ENCODE measurements at regions not wholly inside any gene's neighbourhood (a gene's known extent, or its start where the extent isn't known, plus 50 kb on each side); places are given as distances from the start of the nearest gene placed in this dataset.

DNA sequence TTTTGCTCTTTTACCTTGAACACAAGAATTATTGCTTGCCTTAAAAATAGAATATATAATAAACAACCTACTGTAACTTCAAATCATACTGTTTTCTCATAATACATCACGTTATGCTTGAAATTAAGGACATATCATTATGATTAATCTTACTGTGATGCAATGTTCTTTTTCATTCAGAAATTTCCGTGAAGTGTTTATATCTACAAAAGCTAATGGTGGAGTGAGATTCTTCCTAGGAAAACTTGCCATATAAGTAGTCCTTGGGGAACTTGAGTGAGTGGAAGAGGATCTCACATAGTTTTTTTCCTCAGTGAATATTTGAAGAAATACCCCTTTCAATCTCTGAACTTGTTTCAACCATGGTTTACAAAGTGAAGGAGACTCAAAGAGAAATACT lies 498.7 kb upstream of the CBLB start:
- CTCF ChIA-PET = interaction anchor here (1.1 kb wide), 1 partner anchor 9 kb away, joined by 4 read pairs; no protein-coding TSS in a partner anchor
- no peaks in the 10 kb centered on the region for H3K27me3 Mint-ChIP-seq (ENCODE audit: insufficient read depth, unreplicated experiment)
- BruUV-seq (replicated peaks) = no TSS peak

DNA sequence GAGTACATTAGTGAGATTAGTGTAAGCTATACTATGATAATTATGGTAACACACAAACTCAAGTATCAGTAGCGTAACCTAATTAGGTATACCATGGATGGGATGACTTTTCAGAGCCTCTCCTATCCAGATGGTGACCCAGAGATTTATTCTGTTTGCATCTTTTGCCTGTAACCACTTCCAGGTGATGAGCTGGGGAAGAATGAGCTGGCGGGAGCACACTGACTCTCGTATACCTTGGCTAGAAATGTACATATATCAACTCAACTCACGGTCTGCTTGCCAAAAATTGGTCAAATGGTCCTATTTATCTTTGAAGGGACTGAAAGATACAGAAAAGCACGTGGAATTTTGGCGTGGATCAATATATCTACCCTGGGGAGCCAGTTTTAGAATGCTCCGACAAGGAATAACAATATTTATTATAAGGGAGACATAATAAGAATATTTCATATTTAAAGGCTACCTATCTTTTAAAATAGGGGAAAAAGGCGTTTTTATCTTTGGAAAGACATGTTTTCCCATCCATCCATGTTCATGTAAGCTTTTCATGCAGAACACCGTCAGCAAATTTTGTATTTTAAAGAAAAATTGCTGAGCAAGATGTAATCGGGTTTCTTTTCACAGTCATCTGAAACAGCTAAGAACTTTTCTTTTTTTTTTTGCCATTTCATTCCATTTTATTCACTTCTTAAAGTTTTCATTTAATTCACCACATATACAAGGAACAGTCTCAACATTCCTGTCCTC lies 502.6 kb upstream of the CBLB start:
- POLR2A ChIA-PET = no interaction called here
- TF ChIP-seq, protein P1, sequence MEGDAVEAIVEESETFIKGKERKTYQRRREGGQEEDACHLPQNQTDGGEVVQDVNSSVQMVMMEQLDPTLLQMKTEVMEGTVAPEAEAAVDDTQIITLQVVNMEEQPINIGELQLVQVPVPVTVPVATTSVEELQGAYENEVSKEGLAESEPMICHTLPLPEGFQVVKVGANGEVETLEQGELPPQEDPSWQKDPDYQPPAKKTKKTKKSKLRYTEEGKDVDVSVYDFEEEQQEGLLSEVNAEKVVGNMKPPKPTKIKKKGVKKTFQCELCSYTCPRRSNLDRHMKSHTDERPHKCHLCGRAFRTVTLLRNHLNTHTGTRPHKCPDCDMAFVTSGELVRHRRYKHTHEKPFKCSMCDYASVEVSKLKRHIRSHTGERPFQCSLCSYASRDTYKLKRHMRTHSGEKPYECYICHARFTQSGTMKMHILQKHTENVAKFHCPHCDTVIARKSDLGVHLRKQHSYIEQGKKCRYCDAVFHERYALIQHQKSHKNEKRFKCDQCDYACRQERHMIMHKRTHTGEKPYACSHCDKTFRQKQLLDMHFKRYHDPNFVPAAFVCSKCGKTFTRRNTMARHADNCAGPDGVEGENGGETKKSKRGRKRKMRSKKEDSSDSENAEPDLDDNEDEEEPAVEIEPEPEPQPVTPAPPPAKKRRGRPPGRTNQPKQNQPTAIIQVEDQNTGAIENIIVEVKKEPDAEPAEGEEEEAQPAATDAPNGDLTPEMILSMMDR (IDR thresholded peaks at IDR 0.05; ENCODE audit: unreplicated experiment) = no peak
- CTCF ChIA-PET = interaction anchor here (0.5 to 0.7 kb wide), 2 partner anchors 266 to 698 kb away, joined by 3 to 4 read pairs; no protein-coding TSS in a partner anchor
- BruUV-seq (replicated peaks) = no TSS peak
- H3K36me3 Mint-ChIP-seq (ENCODE audit: insufficient read depth, unreplicated experiment) = no peaks in the 10 kb centered on the region
- no peaks in the 10 kb centered on the region for H3K9me3 Mint-ChIP-seq (ENCODE audit: unreplicated experiment)
- H3K27ac Mint-ChIP-seq (ENCODE audit: low read depth, unreplicated experiment) = no peak overlapping the region
- intact Hi-C loops (cut with micrococcal nuclease) = no loop called here
- no peaks in the 10 kb centered on the region for H3K4me1 Mint-ChIP-seq (ENCODE audit: insufficient read depth, unreplicated experiment)
- H3K27me3 Mint-ChIP-seq (ENCODE audit: insufficient read depth, unreplicated experiment) = no peaks in the 10 kb centered on the region
- DNase-seq (ENCODE audit: unreplicated experiment) = no peak
- no peak overlapping the region for H3K4me3 Mint-ChIP-seq (ENCODE audit: unreplicated experiment)

More for the DNA sequence above, 498.7 kb upstream of the CBLB start:
- DNase-seq (ENCODE audit: unreplicated experiment) = no peak
- no peak overlapping the region for H3K27ac Mint-ChIP-seq (ENCODE audit: low read depth, unreplicated experiment)
- H3K4me1 Mint-ChIP-seq (ENCODE audit: insufficient read depth, unreplicated experiment) = peaks cover 8% of the 10 kb centered on the region
- TF ChIP-seq, protein P1 (IDR thresholded peaks at IDR 0.05; ENCODE audit: unreplicated experiment) = no peak
- POLR2A ChIA-PET = no interaction called here
- no peak overlapping the region for H3K4me3 Mint-ChIP-seq (ENCODE audit: unreplicated experiment)
- intact Hi-C loops (cut with micrococcal nuclease) = no loop called here
- H3K36me3 Mint-ChIP-seq (ENCODE audit: insufficient read depth, unreplicated experiment) = no peaks in the 10 kb centered on the region
- peaks cover 9% of the 10 kb centered on the region for H3K9me3 Mint-ChIP-seq (ENCODE audit: unreplicated experiment)

DNA sequence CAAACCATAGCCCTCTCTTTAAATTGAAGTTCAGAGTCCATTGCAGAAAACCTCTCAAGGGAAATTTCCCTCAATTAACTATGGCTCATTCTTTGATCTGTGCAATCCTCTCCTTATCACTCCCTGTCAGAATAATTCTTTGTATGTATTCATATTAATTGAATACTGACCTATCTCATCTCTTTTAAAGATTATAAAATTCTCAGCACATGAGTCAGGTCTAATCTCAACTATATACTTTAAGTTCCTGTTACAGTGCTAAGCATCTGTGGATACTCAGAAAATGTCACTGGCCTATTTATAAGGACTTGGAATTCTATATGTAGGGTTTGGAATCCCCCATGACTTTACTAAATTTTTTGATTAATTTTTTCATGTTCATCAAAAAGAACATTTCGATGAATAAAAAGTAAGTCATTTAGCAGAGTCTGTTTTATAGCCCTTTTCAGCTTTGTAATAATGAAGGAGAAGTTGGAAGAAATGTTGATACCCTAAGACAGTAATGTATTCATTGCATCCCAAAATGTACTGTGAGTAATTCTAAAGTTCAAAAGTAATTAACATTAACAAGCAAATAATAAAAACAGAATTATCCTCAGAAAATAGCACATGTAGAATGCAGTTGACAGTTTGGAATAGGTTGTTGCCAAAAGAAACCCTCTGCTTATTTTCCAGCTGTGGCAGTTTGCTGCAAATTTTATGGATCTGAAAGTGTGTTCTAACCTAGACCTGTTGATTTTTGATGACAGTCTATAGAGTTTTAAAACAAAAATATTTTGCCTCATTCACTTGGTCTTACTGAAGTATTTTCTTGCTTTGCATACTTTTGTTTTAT lies 503.4 kb upstream of the CBLB start:
- Mint-ChIP-seq H3K27me3 (ENCODE audit: insufficient read depth, unreplicated experiment) (no peaks in the 10 kb centered on the region), H3K4me3 (ENCODE audit: unreplicated experiment) (no peak overlapping the region), H3K9me3 (ENCODE audit: unreplicated experiment) (no peaks in the 10 kb centered on the region), H3K36me3 (ENCODE audit: insufficient read depth, unreplicated experiment) (no peaks in the 10 kb centered on the region), H3K4me1 (ENCODE audit: insufficient read depth, unreplicated experiment) (no peaks in the 10 kb centered on the region), H3K27ac (ENCODE audit: low read depth, unreplicated experiment) (no peak overlapping the region)
- CTCF ChIA-PET = interaction anchor here (0.7 kb wide), 1 partner anchor 697 kb away, joined by 3 read pairs; no protein-coding TSS in a partner anchor
- DNase-seq (ENCODE audit: unreplicated experiment) = no peak
- BruUV-seq (replicated peaks) = no TSS peak
- POLR2A ChIA-PET = no interaction called here
- intact Hi-C loops (cut with micrococcal nuclease) = no loop called here
- TF ChIP-seq, protein P1 (IDR thresholded peaks at IDR 0.05; ENCODE audit: unreplicated experiment) = no peak

DNA sequence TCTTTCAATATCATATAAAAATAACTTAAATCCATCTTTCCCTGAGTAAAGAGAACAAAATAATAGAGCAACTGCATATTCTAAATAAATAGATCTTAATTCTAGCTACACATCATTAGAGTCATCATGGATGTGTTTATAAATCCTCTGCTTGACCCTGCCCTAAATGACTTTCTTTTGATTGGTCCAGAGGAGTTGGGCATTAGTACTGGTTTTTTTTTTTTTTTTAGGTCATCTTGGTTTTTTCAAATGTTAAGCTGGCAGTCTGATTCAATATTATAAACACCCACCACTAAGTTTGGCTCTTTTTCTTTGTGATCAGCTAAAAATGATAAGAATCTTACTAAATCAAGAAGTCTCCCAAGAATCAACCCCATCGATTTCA lies 504.0 kb upstream of the CBLB start:
- H3K27me3 Mint-ChIP-seq (ENCODE audit: insufficient read depth, unreplicated experiment) = no peaks in the 10 kb centered on the region
- intact Hi-C loops (cut with micrococcal nuclease) = no loop called here
- ChIA-PET POLR2A (no interaction called here), CTCF (no interaction called here)
- DNase-seq (ENCODE audit: unreplicated experiment) = no peak
- peaks cover 4% of the 10 kb centered on the region for H3K36me3 Mint-ChIP-seq (ENCODE audit: insufficient read depth, unreplicated experiment)
- TF ChIP-seq, protein P1 (IDR thresholded peaks at IDR 0.05; ENCODE audit: unreplicated experiment) = no peak
- no peaks in the 10 kb centered on the region for H3K4me1 Mint-ChIP-seq (ENCODE audit: insufficient read depth, unreplicated experiment)
- no TSS peak for BruUV-seq (replicated peaks)
- H3K27ac Mint-ChIP-seq (ENCODE audit: low read depth, unreplicated experiment) = no peak overlapping the region
- no peak overlapping the region for H3K4me3 Mint-ChIP-seq (ENCODE audit: unreplicated experiment)
- H3K9me3 Mint-ChIP-seq (ENCODE audit: unreplicated experiment) = no peaks in the 10 kb centered on the region
